Vagina (tissue), 2 donors: ENCODE measurements at regions not wholly inside any gene's neighbourhood (a gene's known extent, or its start where the extent isn't known, plus 50 kb on each side); places are given as distances from the start of the nearest gene placed in this dataset.

Source experiments
- CTCF ChIP-seq, 3 experiments: fragments of 450-650 bp in 2 of 3; fragments of 200-600 bp in 1 of 3; sonication (generic) in 1 of 3; IDR thresholded peaks; one replicate each; pipeline ENCODE4 v1.5.1; 2017 to 2019; ENCODE audit warnings: antibody characterized with exemption in 3 of 3, mild to moderate bottlenecking in 2 of 3, moderate library complexity in 2 of 3
- POLR2A ChIP-seq, 2 donors: fragments of 450-650 bp; IDR thresholded peaks; one replicate each; pipeline ENCODE4 v1.6.1; 2017; ENCODE audit warnings: antibody characterized with exemption in 2 of 2, mild to moderate bottlenecking in 2 of 2, moderate library complexity in 2 of 2
- POLR2AphosphoS5 ChIP-seq, 2 donors: sonication (generic); formaldehyde crosslinking; IDR thresholded peaks; one replicate each; pipeline ENCODE4 v1.9.0; 2017; ENCODE audit warnings: antibody characterized with exemption in 2 of 2, mild to moderate bottlenecking in 2 of 2, low read depth in 1 of 2; ENCODE audit not compliant: insufficient read depth in 1 of 2

- TF ChIP-seq CTCF (IDR thresholded peaks at IDR 0.05) (no peak), POLR2A (IDR thresholded peaks at IDR 0.05) (no peak), POLR2AphosphoS5 (IDR thresholded peaks at IDR 0.05; ENCODE audit: insufficient read depth in 1 of 2, low read depth in 1 of 2) (no peak)
Observed at GRCh38 chr10:64219271-64220025, 698.2 kb downstream of the REEP3 start.
